IMR-90 (cell line): ENCODE measurements at regions not wholly inside any gene's neighbourhood (a gene's known extent, or its start where the extent isn't known, plus 50 kb on each side); places are given as distances from the start of the nearest gene placed in this dataset.

Experiments
- CTCF ChIP-seq: conservative IDR thresholded peaks from 2 replicates; pipeline ENCODE4 v1.5.1; 2012; ENCODE audit warnings: mild to moderate bottlenecking, low read depth, low read length, improper control_type of control experiment
- MXI1 ChIP-seq: IDR thresholded peaks from 2 replicates; pipeline ENCODE4 v1.6.1; 2012; ENCODE audit warnings: low read depth, mild to moderate bottlenecking, low read length, moderate library complexity, borderline replicate concordance
- NFE2L2 ChIP-seq: fragments of 150-350 bp; IDR thresholded peaks from 2 replicates; pipeline ENCODE4 v1.6.1; 2016; ENCODE audit warnings: low read depth, mild to moderate bottlenecking, low read length
- POLR2A ChIP-seq: IDR thresholded peaks from 2 replicates; pipeline ENCODE4 v1.6.1; 2012; ENCODE audit warnings: mild to moderate bottlenecking, low read depth, low read length

GRCh38 chr2:30356776-30357175 is 90.3 kb upstream of the LCLAT1 start:
- no peak for TF ChIP-seq MXI1
- TF ChIP-seq CTCF, result no peak
- no peak for TF ChIP-seq POLR2A
- TF ChIP-seq NFE2L2, result no peak
